Suppressor macrophage treated with lipopolysaccharide for 1 hour (primary cell): ENCODE measurements at regions not wholly inside any gene's neighbourhood (a gene's known extent, or its start where the extent isn't known, plus 50 kb on each side); places are given as distances from the start of the nearest gene placed in this dataset.
"Not testable (repeated sequence)": the region's sequence is repeated elsewhere in the genome, so short reads cannot be mapped to it uniquely, and the experiment has no call there.

Experiments
- DNase-seq, 3 donors: peaks; one replicate each; pipeline ENCODE4 v3.0.0-alpha.2; 2020 to 2022

GRCh38 chr4:85018983-85019382, 52.5 kb upstream of the WDFY3 start:
- no peak for DNase-seq

GRCh38 chr4:85019411-85019810, 52.9 kb upstream of the WDFY3 start:
- DNase-seq: no peak

GRCh38 chr4:85024671-85025070, 58.2 kb upstream of the WDFY3 start:
- no peak for DNase-seq

- DNase-seq: no peak
Observed at GRCh38 chr4:85028910-85029309, 62.4 kb upstream of the WDFY3 start.

GRCh38 chr4:85029453-85029852, 63.0 kb upstream of the WDFY3 start:
- no peak for DNase-seq

GRCh38 chr4:85030156-85030555, 63.7 kb upstream of the WDFY3 start:
- no peak for DNase-seq

- DNase-seq: not testable (repeated sequence)
Observed at GRCh38 chr4:85033838-85034237, 67.3 kb upstream of the WDFY3 start.

- peak in 1 of 3 donors; percentile 2 for DNase-seq
Observed at GRCh38 chr4:85039526-85039925, 73.0 kb upstream of the WDFY3 start.

GRCh38 chr4:85043812-85044496, 77.5 kb upstream of the WDFY3 start:
- not testable (repeated sequence) for DNase-seq

- DNase-seq: no peak
Observed at GRCh38 chr4:85050736-85051135, 84.2 kb upstream of the WDFY3 start.

- DNase-seq: no peak
Observed at GRCh38 chr4:85051526-85051925, 85.0 kb upstream of the WDFY3 start.

- not testable (repeated sequence) for DNase-seq
Observed at GRCh38 chr4:85054925-85055324, 88.4 kb upstream of the WDFY3 start.

- no peak for DNase-seq
Observed at GRCh38 chr4:85058551-85058950, 92.1 kb upstream of the WDFY3 start.

GRCh38 chr4:85061974-85062373, 95.5 kb upstream of the WDFY3 start:
- DNase-seq: no peak

- DNase-seq: no peak
Observed at GRCh38 chr4:85062466-85062865, 96.0 kb upstream of the WDFY3 start.

- no peak for DNase-seq
Observed at GRCh38 chr4:85067342-85067741, 100.9 kb upstream of the WDFY3 start.

GRCh38 chr4:85078016-85078415, 111.5 kb upstream of the WDFY3 start:
- no peak for DNase-seq

- no peak for DNase-seq
Observed at GRCh38 chr4:85081196-85081595, 114.7 kb upstream of the WDFY3 start.

GRCh38 chr4:85084371-85085094, 118.0 kb upstream of the WDFY3 start:
- DNase-seq: peak; percentile 69 to 81 (median 74)

GRCh38 chr4:85086721-85087120, 120.2 kb upstream of the WDFY3 start:
- no peak for DNase-seq

GRCh38 chr4:85092536-85092935, 126.0 kb upstream of the WDFY3 start:
- no peak for DNase-seq

GRCh38 chr4:85092943-85093342, 126.5 kb upstream of the WDFY3 start:
- no peak for DNase-seq

- no peak for DNase-seq
Observed at GRCh38 chr4:85094735-85095134, 128.2 kb upstream of the WDFY3 start.

GRCh38 chr4:85102606-85103005, 136.1 kb upstream of the WDFY3 start:
- no peak for DNase-seq

- DNase-seq: no peak
Observed at GRCh38 chr4:85106166-85106565, 139.7 kb upstream of the WDFY3 start.
